Sigmoid colon (tissue), 6 donors: ENCODE measurements at regions not wholly inside any gene's neighbourhood (a gene's known extent, or its start where the extent isn't known, plus 50 kb on each side); places are given as distances from the start of the nearest gene placed in this dataset.
"Not testable (repeated sequence)": the region's sequence is repeated elsewhere in the genome, so short reads cannot be mapped to it uniquely, and the experiment has no call there.

ENCODE experiments used
- DNase-seq: peaks from one replicate; pipeline ENCODE4 v3.0.0-alpha.2; 2019
- H3K27ac ChIP-seq, 4 donors: fragments of 200-600 bp; sonication (generic); one replicate each; pipeline ENCODE4 v1.5.1; 2016 to 2019; ENCODE audit warnings: mild to moderate bottlenecking in 1 of 4
- H3K27me3 ChIP-seq, 3 donors: fragments of 200-600 bp; sonication (generic); one replicate each; pipeline ENCODE4 v1.5.1; 2019; ENCODE audit warnings: mild to moderate bottlenecking in 1 of 3
- H3K36me3 ChIP-seq, 4 donors: fragments of 200-600 bp; sonication (generic); one replicate each; pipeline ENCODE4 v1.5.1; 2016 to 2019
- H3K4me1 ChIP-seq, 4 donors: fragments of 200-600 bp; sonication (generic); one replicate each; pipeline ENCODE4 v1.5.1; 2017 to 2019
- H3K4me3 ChIP-seq, 4 donors: fragments of 200-600 bp; sonication (generic); one replicate each; pipeline ENCODE4 v1.5.1; 2017 to 2019; ENCODE audit warnings: mild to moderate bottlenecking in 2 of 4, moderate library complexity in 1 of 4
- H3K9me3 ChIP-seq, 4 donors: fragments of 200-600 bp in 3 of 4; sonication (generic) in 3 of 4; one replicate each; pipeline versions ENCODE4 v1.5.1 to v1.6.1; 2013 to 2019
- EP300 ChIP-seq, 4 donors: sonication (generic); formaldehyde crosslinking; IDR thresholded peaks; one replicate each; pipeline ENCODE4 v1.6.1; 2017; ENCODE audit warnings: antibody characterized with exemption in 4 of 4
- POLR2A ChIP-seq, 2 donors: fragments of 450-650 bp; IDR thresholded peaks; one replicate each; pipeline ENCODE4 v1.6.1; 2016; ENCODE audit warnings: antibody characterized with exemption in 2 of 2, mild to moderate bottlenecking in 2 of 2, moderate library complexity in 2 of 2
- POLR2AphosphoS5 ChIP-seq, 4 donors: sonication (generic); formaldehyde crosslinking; IDR thresholded peaks; one replicate each; pipeline ENCODE4 v1.6.1; 2017; ENCODE audit warnings: antibody characterized with exemption in 4 of 4
- WGBS, 2 donors: extraction: QIAGEN DNeasy Blood & Tissue Kit; methylation state at CpG; one replicate each; pipeline ENCODE4 v1.1.7; 2013; 5-methylcytosine and 5-hydroxymethylcytosine counted together
- intact Hi-C: fragments of 100-400 bp; cut with DNase I; formaldehyde crosslinking; loops from one replicate; pipeline ENCODE4 v1.15.1; 2023
- TF ChIP-seq, protein P1 (sequence below), 4 experiments: fragments of 450-650 bp in 3 of 4; fragments of 200-600 bp in 1 of 4; IDR thresholded peaks; one replicate each; pipeline ENCODE4 v1.5.1; 2016 to 2019; ENCODE audit warnings: antibody characterized with exemption in 4 of 4, mild to moderate bottlenecking in 3 of 4, moderate library complexity in 2 of 4
- donor health status: healthy with polysubstance abuse.
- donor health status: healthy.

- Histone ChIP-seq H3K9me3 (no peaks in the 10 kb centered on the region), H3K27me3 (no peaks in the 10 kb centered on the region), H3K36me3 (no peaks in the 10 kb centered on the region), H3K27ac (no peak overlapping the region), H3K4me3 (no peak overlapping the region), H3K4me1 (peaks cover 0 to 16% (median 15%) of the 10 kb centered on the region in 4 donors)
- 74 to 86% methylated on average over 17 of the region's 17 CpGs for WGBS, 2 donors
- TF ChIP-seq POLR2A (IDR thresholded peaks at IDR 0.05) (no peak), EP300 (IDR thresholded peaks at IDR 0.05) (no peak), POLR2AphosphoS5 (IDR thresholded peaks at IDR 0.05) (no peak)
- TF ChIP-seq, protein P1, sequence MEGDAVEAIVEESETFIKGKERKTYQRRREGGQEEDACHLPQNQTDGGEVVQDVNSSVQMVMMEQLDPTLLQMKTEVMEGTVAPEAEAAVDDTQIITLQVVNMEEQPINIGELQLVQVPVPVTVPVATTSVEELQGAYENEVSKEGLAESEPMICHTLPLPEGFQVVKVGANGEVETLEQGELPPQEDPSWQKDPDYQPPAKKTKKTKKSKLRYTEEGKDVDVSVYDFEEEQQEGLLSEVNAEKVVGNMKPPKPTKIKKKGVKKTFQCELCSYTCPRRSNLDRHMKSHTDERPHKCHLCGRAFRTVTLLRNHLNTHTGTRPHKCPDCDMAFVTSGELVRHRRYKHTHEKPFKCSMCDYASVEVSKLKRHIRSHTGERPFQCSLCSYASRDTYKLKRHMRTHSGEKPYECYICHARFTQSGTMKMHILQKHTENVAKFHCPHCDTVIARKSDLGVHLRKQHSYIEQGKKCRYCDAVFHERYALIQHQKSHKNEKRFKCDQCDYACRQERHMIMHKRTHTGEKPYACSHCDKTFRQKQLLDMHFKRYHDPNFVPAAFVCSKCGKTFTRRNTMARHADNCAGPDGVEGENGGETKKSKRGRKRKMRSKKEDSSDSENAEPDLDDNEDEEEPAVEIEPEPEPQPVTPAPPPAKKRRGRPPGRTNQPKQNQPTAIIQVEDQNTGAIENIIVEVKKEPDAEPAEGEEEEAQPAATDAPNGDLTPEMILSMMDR (IDR thresholded peaks at IDR 0.05) = no peak
- intact Hi-C loops = loop anchor here (10.0 kb wide), 5 partner anchors 165 to 745 kb away; partner anchors contain the start of gene HDAC4
- DNase-seq = peak; percentile 40
Measured at GRCh38 chr2:239819091-239819973, 205.8 kb downstream of the NDUFA10 start.

- 80 to 82% methylated on average over 9 of the region's 9 CpGs for WGBS, 2 donors
- Histone ChIP-seq H3K4me3 (no peak overlapping the region), H3K27ac (no peak overlapping the region), H3K9me3 (no peaks in the 10 kb centered on the region), H3K27me3 (no peaks in the 10 kb centered on the region), H3K36me3 (no peaks in the 10 kb centered on the region), H3K4me1 (peaks cover 0 to 23% (median 23%) of the 10 kb centered on the region in 4 donors)
- peak; percentile 63 for DNase-seq
- no peak for TF ChIP-seq POLR2A (IDR thresholded peaks at IDR 0.05)
- TF ChIP-seq POLR2AphosphoS5 (IDR thresholded peaks at IDR 0.05) = no peak
- TF ChIP-seq EP300 (IDR thresholded peaks at IDR 0.05) = no peak
- TF ChIP-seq, protein P1 (IDR thresholded peaks at IDR 0.05) = no peak
- intact Hi-C loops = loop anchor here (10.0 kb wide), 5 partner anchors 166 to 744 kb away; partner anchors contain the start of gene HDAC4
Measured at GRCh38 chr2:239818531-239819011, 206.6 kb downstream of the NDUFA10 start.

DNA sequence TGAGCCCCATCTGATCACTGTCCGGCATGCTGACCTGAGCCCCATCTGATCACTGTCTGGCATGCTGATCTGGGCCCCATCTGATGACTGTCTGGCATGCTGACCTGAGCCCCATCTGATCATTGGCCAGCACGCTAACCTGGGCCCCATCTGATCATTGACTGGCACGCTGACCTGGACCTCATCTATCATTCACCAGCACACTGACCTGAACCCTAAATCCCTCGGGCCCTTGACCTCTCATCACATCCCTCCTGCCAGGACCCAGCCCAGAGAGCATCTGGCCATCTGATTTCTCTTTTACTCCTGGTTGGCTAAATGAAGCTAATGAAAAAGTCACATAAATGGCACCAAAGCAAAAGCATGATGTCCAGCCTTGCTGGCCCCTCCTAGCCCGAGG is 207.1 kb downstream of the NDUFA10 start:
- H3K27me3 ChIP-seq = no peaks in the 10 kb centered on the region
- intact Hi-C loops = loop anchor here (10.0 kb wide), 5 partner anchors 167 to 743 kb away; partner anchors contain the start of gene HDAC4
- DNase-seq = peak; percentile 44
- H3K4me1 ChIP-seq = peaks cover 0 to 28% (median 27%) of the 10 kb centered on the region in 4 donors
- 82 to 88% methylated on average over 5 of the region's 5 CpGs for WGBS, 2 donors
- no peak overlapping the region for H3K27ac ChIP-seq
- H3K4me3 ChIP-seq = no peak overlapping the region
- TF ChIP-seq, protein P1 (IDR thresholded peaks at IDR 0.05) = no peak
- TF ChIP-seq POLR2A (IDR thresholded peaks at IDR 0.05) (no peak), POLR2AphosphoS5 (IDR thresholded peaks at IDR 0.05) (no peak), EP300 (IDR thresholded peaks at IDR 0.05) (no peak)
- H3K9me3 ChIP-seq = no peaks in the 10 kb centered on the region
- no peaks in the 10 kb centered on the region for H3K36me3 ChIP-seq

DNA sequence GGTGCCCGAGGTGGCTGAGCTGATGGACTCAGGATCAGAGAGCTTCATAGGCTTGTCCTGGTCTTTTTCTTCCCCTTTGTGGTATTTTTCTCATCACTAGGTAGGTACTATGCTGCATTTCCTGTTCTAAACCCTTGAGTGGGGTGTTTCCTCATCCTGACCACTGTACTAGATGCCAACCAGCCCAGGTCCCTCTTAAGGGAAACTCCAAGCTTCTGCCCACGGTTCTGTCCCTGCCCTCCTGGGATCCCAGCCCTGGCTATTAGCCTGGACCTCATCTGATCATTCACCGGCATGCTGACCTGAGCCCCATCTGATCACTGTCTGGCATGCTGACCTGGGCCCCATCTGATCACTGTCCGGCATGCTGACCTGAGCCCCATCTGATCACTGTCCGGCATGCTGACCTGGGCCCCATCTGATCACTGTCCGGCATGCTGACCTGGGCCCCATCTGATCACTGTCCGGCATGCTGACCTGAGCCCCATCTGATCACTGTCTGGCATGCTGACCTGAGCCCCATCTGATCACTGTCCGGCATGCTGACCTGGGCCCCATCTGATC is 207.6 kb downstream of the NDUFA10 start:
- 78 to 79% methylated on average over 8 of the region's 8 CpGs for WGBS, 2 donors
- not testable (repeated sequence) for H3K27ac ChIP-seq

More for the DNA sequence above, 207.6 kb downstream of the NDUFA10 start:
- H3K27me3 ChIP-seq, H3K9me3 ChIP-seq, H3K36me3 ChIP-seq, H3K4me3 ChIP-seq, DNase-seq: not testable (repeated sequence)
- intact Hi-C loops = loop anchor here (10.0 kb wide), 5 partner anchors 167 to 743 kb away; partner anchors contain the start of gene HDAC4
- H3K4me1 ChIP-seq = peaks cover 0 to 32% (median 29%) of the 10 kb centered on the region in 4 donors
